ENCODE measurements at regions not wholly inside any gene's neighbourhood (a gene's known extent, or its start where the extent isn't known, plus 50 kb on each side); places are given as distances from the start of the nearest gene placed in this dataset.

GRCh38 chr9:126144196-126144595, 182.4 kb upstream of the MVB12B start:
- Histone ChIP-seq H3K36me3 (no peaks in the 10 kb centered on the region), H3K27ac (no peak overlapping the region), H3K4me1 (no peaks in the 10 kb centered on the region), H3K9me3 (peaks cover 5% of the 10 kb centered on the region), H3K4me3 (no peak overlapping the region), H3K27me3 (peaks cover 50% of the 10 kb centered on the region)
- no peak for DNase-seq (ENCODE audit: low spot score in 2 of 2)
- no peak for TF ChIP-seq EP300 (IDR thresholded peaks at IDR 0.05)
- no peak for TF ChIP-seq POLR2A (IDR thresholded peaks at IDR 0.05)
- WGBS, result 43% methylated on average over 1 of the region's 1 CpG

- Histone ChIP-seq H3K27ac (no peak overlapping the region), H3K27me3 (peaks cover 52% of the 10 kb centered on the region), H3K4me3 (no peak overlapping the region), H3K9me3 (peaks cover 3% of the 10 kb centered on the region), H3K4me1 (no peaks in the 10 kb centered on the region), H3K36me3 (no peaks in the 10 kb centered on the region)
- no peak for TF ChIP-seq POLR2AphosphoS5 (IDR thresholded peaks at IDR 0.05)
- TF ChIP-seq POLR2A (IDR thresholded peaks at IDR 0.05), result no peak
- DNase-seq (ENCODE audit: low spot score in 2 of 2), result no peak
- 70% methylated on average over 10 of the region's 11 CpGs for WGBS
Observed at GRCh38 chr9:126144603-126145456, 181.8 kb upstream of the MVB12B start.

- H3K27ac ChIP-seq, result no peak overlapping the region
- no peak overlapping the region for H3K4me3 ChIP-seq
- DNase-seq (ENCODE audit: low spot score in 2 of 2), result no peak
- peaks cover 52% of the 10 kb centered on the region for H3K27me3 ChIP-seq
- no peaks in the 10 kb centered on the region for H3K36me3 ChIP-seq
- H3K9me3 ChIP-seq, result peaks cover 3% of the 10 kb centered on the region
- TF ChIP-seq POLR2AphosphoS5 (IDR thresholded peaks at IDR 0.05), result no peak
- no peak for TF ChIP-seq POLR2A (IDR thresholded peaks at IDR 0.05)
- TF ChIP-seq EP300 (IDR thresholded peaks at IDR 0.05), result no peak
- no peak for TF ChIP-seq CTCF (IDR thresholded peaks at IDR 0.05)
- no peaks in the 10 kb centered on the region for H3K4me1 ChIP-seq
- 74% methylated on average over 4 of the region's 4 CpGs for WGBS
Observed at GRCh38 chr9:126145887-126146253, 180.8 kb upstream of the MVB12B start.

- no peak overlapping the region for H3K4me3 ChIP-seq
- no peak overlapping the region for H3K27ac ChIP-seq
- WGBS, result 29% methylated on average over 18 of the region's 19 CpGs
- TF ChIP-seq POLR2AphosphoS5 (IDR thresholded peaks at IDR 0.05) (no peak), POLR2A (IDR thresholded peaks at IDR 0.05) (no peak), EP300 (IDR thresholded peaks at IDR 0.05) (no peak)
- DNase-seq (ENCODE audit: low spot score in 2 of 2), result peak in 1 of 2 donors; percentile 49
- H3K36me3 ChIP-seq, result no peaks in the 10 kb centered on the region
- peaks cover 3% of the 10 kb centered on the region for H3K4me1 ChIP-seq
- H3K9me3 ChIP-seq, result peaks cover 3% of the 10 kb centered on the region
- H3K27me3 ChIP-seq, result peaks cover 57% of the 10 kb centered on the region
Observed at GRCh38 chr9:126146254-126147145, 180.1 kb upstream of the MVB12B start.

- Histone ChIP-seq H3K27ac (no peak overlapping the region), H3K4me3 (no peak overlapping the region), H3K9me3 (peaks cover 3% of the 10 kb centered on the region), H3K27me3 (peaks cover 61% of the 10 kb centered on the region), H3K4me1 (peaks cover 3% of the 10 kb centered on the region), H3K36me3 (no peaks in the 10 kb centered on the region)
- DNase-seq (ENCODE audit: low spot score in 2 of 2), result peak in 1 of 2 donors; percentile 32
- TF ChIP-seq EP300 (IDR thresholded peaks at IDR 0.05), result no peak
- TF ChIP-seq CTCF (IDR thresholded peaks at IDR 0.05), result no peak
- no peak for TF ChIP-seq POLR2AphosphoS5 (IDR thresholded peaks at IDR 0.05)
- no peak for TF ChIP-seq POLR2A (IDR thresholded peaks at IDR 0.05)
- 42% methylated on average over 10 of the region's 10 CpGs for WGBS
Observed at GRCh38 chr9:126147186-126147935, 179.3 kb upstream of the MVB12B start.

Data from suprapubic skin (tissue), 4 donors.